GM03348 (cell line): ENCODE measurements at regions not wholly inside any gene's neighbourhood (a gene's known extent, or its start where the extent isn't known, plus 50 kb on each side); places are given as distances from the start of the nearest gene placed in this dataset.

Experiments
- DNase-seq: peaks from one replicate; pipeline ENCODE4 v3.0.0; 2012; ENCODE audit warnings: low spot score

DNA sequence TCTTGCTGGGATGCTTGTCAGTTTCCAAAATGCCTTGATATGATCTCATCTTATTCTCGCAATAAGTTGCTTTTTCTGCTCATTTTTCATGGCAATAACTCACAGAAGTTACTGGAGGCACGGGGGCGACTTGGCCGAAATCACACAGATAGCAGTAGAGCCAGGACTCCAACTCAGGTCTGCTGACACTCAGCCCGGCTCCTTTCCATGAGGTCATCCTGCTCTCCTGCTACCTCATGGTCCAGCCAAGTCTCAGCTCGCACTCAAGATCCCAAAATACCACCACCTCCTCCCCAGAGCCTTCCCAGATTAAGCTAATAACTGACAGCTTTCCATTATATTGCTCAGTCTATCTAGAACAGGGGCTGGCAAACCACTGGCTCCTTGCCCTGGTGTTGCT lies 269.5 kb downstream of the MAP2K4 start:
- DNase-seq, result no peak

GRCh38 chr17:12296209-12296625 lies 275.5 kb downstream of the MAP2K4 start:
- no peak for DNase-seq

GRCh38 chr17:12301551-12301950 lies 280.9 kb downstream of the MAP2K4 start:
- DNase-seq, result no peak

DNA sequence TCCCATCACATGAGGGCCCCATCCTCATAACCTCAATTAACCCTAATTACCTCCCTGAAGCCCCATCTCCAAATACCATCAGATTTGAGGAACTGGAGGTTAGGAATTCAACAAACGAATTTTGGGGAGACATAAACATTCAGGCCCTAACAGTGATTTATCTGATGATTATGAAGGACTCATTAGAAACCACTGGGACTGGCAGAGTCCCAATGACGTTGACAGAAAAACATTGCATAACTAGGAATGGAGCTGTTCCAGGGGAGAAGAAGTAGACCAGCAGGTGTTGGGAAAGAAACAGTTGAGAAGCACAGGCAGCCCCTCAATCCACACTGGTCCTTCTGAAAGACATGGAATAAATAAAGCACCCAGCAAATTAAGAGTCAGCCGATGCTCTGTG lies 282.0 kb downstream of the MAP2K4 start:
- no peak for DNase-seq

- no peak for DNase-seq
These were observed 290.1 kb downstream of the MAP2K4 start for GRCh38 chr17:12310811-12311210.

DNA sequence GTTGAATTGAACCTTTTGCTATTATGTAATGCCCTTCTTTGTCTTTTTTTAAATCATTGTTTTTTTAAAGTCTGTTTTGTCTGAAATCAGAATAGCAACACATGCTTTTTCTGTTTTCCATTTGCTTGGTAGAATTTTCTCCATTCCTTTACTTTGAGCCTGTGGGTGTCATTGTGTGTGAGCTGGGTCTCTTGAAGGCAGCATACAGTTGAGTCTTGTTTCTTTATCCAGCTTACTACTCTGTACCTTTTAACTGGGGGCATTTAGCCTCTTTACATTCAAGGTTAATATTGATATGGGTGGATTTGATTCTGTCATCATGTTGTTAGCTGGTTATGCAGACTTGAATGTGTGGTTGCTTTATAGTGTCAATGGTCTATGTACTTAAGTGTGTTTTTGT lies 292.0 kb downstream of the MAP2K4 start:
- no peak for DNase-seq

GRCh38 chr17:12313786-12314185 lies 293.1 kb downstream of the MAP2K4 start:
- DNase-seq, result no peak

DNA sequence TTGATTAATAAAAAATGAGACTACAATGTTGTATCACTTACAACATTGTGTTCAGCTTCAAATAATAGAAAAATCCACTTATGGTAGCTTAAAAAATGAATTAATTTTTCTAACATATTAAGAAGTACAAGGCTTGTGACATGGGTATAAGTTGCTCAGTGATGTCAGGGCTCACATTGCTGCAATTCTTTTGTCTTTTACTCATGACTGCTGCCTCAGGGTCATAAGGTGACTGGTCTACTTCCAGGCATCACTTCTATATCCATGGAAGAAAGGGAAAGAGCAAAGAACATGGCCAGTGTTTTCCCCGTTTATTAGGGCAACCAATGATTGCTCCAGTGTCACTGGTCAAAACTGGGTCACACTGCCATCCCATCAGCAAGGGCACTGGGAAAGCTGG lies 295.3 kb downstream of the MAP2K4 start:
- no peak for DNase-seq

- no peak for DNase-seq
These were observed 298.0 kb downstream of the MAP2K4 start for GRCh38 chr17:12318571-12319266.

DNA sequence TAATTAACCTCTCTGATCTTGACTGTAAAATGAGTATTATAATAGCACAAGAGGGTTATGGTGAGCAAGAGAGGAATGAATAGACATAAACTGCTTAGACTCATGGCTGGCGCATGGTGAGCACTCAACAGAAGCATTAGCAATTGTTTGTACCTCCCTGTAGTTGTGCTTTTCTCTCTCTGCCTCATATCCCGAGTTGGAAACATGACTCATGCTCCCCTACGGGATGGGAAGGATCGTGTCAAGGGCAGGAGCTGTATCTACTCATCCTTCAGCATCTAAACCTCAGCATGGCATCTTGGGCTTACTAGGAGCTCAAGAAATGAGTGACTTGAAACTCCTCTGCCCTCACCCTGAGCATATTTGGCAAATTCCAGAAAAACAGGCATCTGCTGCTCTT lies 299.6 kb downstream of the MAP2K4 start:
- no peak for DNase-seq

DNA sequence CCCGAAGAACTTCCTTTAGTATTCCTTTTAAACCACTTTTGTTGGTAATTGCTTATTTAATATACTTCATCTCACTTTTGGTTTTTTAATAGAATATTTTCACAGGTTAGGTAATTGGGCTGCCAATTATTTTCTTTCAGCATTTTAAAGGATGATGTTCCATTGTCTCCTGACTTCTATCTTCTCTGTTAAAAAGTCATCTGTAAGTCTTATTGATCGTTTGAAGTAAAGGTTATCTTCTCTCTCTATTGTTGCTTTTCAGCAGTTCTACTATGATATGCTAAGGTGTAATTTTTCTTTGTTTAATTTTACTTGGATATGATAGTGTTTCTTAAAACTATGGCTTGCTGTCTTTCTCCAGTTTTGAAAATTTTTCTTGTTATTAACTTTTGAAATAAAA lies 307.5 kb downstream of the MAP2K4 start:
- DNase-seq, result no peak

GRCh38 chr17:12330456-12330855 lies 309.8 kb downstream of the MAP2K4 start:
- no peak for DNase-seq

DNA sequence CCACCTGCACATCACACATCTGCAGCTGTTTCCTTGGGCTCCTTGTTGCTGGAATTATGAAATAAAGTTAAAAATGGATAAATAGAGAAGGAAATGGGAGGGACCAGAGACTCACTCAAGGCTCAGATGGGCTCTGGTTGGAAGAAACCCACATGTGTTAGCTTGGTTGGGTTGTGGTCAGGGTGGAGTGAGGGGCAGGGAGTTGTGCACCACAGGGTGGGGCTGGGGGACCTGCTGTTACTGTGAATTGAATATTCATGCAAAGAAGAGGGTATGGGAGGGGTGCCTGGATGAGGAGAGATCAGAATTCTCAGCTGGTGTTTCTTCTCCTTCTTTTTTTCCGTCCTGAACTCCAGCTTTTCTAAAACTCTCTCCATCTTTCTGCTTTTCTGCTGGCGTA lies 320.7 kb downstream of the MAP2K4 start:
- DNase-seq, result no peak

DNA sequence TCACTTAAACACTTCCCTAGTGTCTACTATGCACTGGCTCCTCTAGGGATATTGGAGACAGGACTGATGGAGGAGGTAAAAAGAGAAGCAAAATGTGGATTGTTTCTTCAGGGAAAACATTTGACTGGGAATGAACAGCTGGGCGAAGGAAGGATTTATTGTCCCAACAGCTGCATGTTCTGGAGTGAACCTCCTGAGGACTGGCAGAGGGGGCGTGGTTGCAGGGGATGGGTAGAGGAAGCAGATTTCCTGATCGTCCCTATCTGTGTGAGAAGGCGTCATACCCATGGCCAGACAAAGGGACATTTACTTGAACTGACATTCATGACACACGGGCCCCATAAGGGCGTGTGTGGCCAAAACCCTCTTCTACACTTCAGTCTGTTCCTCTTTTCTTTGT lies 321.5 kb downstream of the MAP2K4 start:
- DNase-seq, result no peak

- peak; percentile 47 for DNase-seq
These were observed 322.1 kb downstream of the MAP2K4 start for GRCh38 chr17:12342609-12343435.

DNA sequence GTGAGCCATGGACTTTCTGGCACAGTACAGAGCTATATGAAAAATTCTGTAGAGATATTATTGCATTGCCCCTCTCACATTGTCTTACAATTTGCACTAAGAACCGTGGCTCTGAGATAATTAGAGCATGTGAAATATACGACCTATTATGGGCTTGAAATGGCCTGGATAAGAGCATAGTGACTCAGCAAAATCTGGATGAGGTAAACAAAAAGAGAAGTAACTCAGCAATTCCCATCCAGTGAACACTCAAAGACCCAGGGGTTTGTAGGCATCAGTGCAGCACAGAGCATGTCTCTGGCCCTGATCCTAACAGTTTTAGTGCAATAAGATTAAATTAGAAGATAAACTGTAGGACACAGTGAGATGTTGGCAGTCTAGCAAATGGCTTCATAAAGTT lies 317.2 kb upstream of the MYOCD start:
- DNase-seq, result no peak

DNA sequence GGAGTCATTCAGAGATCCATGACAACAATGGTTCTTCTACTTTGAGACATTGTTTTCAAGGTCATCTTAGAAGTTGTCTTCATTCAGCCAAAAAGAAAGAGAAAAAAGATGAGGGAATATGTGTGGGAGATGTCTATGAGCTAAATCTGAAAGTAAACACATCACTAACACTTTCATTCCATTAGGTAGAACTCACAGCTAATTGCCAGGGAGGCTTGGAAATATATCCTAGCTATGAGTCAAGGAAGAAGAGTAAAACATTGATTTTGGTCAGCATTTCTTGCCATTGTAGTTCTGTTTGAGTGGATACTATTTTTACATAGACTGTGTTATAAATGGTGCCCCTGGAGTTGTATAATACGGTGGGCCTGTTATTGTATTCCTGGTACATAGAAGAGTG lies 316.4 kb upstream of the MYOCD start:
- DNase-seq, result no peak

- DNase-seq, result no peak
These were observed 313.6 kb upstream of the MYOCD start for GRCh38 chr17:12352127-12352526.

DNA sequence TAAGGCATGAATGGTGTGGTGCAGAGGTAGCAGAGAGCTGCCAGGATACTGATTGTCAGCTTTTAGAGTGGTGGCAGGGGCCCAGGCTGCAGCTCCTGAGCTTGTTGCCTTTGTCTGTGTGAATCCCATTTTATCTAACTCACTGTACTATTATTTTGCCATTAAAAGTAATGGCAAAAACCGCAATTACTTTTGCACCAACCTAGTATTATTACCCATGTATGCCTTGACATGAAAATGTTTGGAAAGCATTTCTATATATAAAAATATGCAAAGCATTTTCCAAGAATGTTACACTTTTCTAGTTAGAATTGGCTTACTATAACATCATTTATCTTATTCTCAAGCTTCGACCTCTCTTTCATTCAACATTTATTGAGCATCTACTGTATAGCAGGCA lies 308.1 kb upstream of the MYOCD start:
- no peak for DNase-seq

- DNase-seq, result no peak
These were observed 307.2 kb upstream of the MYOCD start for GRCh38 chr17:12358477-12358876.

DNA sequence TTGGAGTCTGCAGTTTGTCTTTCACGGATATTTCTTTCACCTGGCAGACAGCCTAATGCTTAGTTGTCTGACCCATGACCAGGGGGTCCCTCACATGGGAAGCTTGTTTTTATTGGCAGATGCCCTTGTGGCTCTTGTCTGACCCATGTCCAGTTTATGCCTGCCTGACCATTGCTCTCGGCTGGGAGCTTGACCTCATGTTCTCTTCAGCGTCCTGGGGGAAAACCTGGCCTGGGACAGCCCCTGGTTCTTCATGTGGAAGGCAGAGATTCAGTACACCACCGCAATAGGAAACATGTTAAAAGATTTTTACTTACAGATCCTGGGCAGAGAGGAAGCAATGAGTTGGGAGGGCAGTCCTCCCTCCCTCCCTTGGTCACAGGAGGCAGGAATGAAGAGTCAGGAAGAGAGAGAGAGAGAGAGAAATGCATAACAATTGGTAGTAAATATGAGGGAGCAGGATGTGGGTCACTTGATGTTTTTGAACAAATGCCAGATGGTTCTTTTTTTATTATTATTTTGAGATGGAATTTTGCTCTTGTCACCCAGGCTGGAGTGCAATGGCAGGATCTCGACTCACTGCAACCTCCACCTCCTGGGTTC lies 302.7 kb upstream of the MYOCD start:
- DNase-seq, result no peak

GRCh38 chr17:12365805-12366204 lies 299.9 kb upstream of the MYOCD start:
- no peak for DNase-seq

DNA sequence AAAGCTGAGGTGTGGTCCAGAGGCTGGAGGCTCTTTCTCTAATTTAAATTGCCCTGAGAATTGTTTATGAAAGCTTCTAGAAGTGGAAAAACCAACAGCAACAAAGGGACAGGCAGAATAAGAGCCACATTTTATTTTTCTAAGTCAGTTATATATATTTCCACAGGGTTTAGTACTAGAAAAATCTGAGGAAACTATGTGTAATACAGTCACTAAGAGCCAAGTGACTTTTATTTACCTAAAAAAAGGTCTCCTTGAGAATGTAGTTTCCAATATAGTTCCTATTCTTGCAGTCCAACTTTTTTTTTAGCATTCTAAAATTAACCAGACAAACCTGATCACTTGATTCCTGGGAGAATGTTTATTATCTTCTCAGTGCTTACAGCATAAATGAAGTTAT lies 296.6 kb upstream of the MYOCD start:
- DNase-seq, result no peak
